ENCODE measurements at regions not wholly inside any gene's neighbourhood (a gene's known extent, or its start where the extent isn't known, plus 50 kb on each side); places are given as distances from the start of the nearest gene placed in this dataset.

DNA sequence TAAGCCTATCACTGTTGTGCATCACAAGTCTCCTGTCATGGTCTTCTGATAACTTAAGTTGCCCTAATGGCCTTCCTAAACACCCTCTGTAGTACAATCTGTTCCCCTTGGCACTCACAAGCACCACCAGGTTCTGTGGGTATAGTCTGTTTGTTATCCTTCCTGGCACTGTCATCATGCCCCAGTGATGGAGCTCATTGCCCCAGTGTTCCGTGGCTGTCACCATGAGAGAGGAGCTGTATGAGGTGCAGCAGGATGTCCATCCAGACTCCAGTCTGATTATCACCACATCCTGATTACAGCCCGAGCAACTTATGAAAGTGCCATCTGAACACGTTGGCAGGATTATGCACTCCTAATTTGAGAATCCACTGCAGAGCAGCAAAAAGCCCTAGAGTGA is 380.1 kb downstream of the FRK start:
- CTCF ChIA-PET, result no interaction called here
- no peak overlapping the region for H3K27ac Mint-ChIP-seq
- no peaks in the 10 kb centered on the region for H3K36me3 Mint-ChIP-seq
- no peaks in the 10 kb centered on the region; the same call in 1 of the 2 replicates for H3K27me3 Mint-ChIP-seq (ENCODE audit: low read depth)
- no peaks in the 10 kb centered on the region for H3K9me3 Mint-ChIP-seq
- POLR2A ChIA-PET, result no interaction called here
- no peaks in the 10 kb centered on the region for H3K4me1 Mint-ChIP-seq
- no peak overlapping the region for H3K4me3 Mint-ChIP-seq
- no peak for TF ChIP-seq RORB (CRISPR knock-in tag; IDR thresholded peaks at IDR 0.05)
- TF ChIP-seq SMAD3 (CRISPR knock-in tag; IDR thresholded peaks at IDR 0.05; ENCODE audit: borderline replicate concordance), result no peak
- TF ChIP-seq ZNF138 (CRISPR knock-in tag; conservative IDR thresholded peaks at IDR 0.05), result no peak
- TF ChIP-seq NR2C2 (CRISPR knock-in tag; IDR thresholded peaks at IDR 0.05), result no peak
- TF ChIP-seq CREM (CRISPR knock-in tag; IDR thresholded peaks at IDR 0.05), result no peak
- TF ChIP-seq RELA (CRISPR knock-in tag; IDR thresholded peaks at IDR 0.05; ENCODE audit: borderline replicate concordance), result no peak
- TF ChIP-seq, protein P1, sequence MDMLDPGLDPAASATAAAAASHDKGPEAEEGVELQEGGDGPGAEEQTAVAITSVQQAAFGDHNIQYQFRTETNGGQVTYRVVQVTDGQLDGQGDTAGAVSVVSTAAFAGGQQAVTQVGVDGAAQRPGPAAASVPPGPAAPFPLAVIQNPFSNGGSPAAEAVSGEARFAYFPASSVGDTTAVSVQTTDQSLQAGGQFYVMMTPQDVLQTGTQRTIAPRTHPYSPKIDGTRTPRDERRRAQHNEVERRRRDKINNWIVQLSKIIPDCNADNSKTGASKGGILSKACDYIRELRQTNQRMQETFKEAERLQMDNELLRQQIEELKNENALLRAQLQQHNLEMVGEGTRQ (CRISPR knock-in tag; IDR thresholded peaks at IDR 0.05), result no peak
- TF ChIP-seq, protein P2, sequence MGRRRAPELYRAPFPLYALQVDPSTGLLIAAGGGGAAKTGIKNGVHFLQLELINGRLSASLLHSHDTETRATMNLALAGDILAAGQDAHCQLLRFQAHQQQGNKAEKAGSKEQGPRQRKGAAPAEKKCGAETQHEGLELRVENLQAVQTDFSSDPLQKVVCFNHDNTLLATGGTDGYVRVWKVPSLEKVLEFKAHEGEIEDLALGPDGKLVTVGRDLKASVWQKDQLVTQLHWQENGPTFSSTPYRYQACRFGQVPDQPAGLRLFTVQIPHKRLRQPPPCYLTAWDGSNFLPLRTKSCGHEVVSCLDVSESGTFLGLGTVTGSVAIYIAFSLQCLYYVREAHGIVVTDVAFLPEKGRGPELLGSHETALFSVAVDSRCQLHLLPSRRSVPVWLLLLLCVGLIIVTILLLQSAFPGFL (CRISPR knock-in tag; IDR thresholded peaks at IDR 0.05; ENCODE audit: borderline replicate concordance), result no peak
- TF ChIP-seq FOXK1 (CRISPR knock-in tag; IDR thresholded peaks at IDR 0.05), result no peak
- TF ChIP-seq, protein P3, sequence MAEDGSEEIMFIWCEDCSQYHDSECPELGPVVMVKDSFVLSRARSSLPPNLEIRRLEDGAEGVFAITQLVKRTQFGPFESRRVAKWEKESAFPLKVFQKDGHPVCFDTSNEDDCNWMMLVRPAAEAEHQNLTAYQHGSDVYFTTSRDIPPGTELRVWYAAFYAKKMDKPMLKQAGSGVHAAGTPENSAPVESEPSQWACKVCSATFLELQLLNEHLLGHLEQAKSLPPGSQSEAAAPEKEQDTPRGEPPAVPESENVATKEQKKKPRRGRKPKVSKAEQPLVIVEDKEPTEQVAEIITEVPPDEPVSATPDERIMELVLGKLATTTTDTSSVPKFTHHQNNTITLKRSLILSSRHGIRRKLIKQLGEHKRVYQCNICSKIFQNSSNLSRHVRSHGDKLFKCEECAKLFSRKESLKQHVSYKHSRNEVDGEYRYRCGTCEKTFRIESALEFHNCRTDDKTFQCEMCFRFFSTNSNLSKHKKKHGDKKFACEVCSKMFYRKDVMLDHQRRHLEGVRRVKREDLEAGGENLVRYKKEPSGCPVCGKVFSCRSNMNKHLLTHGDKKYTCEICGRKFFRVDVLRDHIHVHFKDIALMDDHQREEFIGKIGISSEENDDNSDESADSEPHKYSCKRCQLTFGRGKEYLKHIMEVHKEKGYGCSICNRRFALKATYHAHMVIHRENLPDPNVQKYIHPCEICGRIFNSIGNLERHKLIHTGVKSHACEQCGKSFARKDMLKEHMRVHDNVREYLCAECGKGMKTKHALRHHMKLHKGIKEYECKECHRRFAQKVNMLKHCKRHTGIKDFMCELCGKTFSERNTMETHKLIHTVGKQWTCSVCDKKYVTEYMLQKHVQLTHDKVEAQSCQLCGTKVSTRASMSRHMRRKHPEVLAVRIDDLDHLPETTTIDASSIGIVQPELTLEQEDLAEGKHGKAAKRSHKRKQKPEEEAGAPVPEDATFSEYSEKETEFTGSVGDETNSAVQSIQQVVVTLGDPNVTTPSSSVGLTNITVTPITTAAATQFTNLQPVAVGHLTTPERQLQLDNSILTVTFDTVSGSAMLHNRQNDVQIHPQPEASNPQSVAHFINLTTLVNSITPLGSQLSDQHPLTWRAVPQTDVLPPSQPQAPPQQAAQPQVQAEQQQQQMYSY (CRISPR knock-in tag; IDR thresholded peaks at IDR 0.05), result no peak
- TF ChIP-seq, protein P4, sequence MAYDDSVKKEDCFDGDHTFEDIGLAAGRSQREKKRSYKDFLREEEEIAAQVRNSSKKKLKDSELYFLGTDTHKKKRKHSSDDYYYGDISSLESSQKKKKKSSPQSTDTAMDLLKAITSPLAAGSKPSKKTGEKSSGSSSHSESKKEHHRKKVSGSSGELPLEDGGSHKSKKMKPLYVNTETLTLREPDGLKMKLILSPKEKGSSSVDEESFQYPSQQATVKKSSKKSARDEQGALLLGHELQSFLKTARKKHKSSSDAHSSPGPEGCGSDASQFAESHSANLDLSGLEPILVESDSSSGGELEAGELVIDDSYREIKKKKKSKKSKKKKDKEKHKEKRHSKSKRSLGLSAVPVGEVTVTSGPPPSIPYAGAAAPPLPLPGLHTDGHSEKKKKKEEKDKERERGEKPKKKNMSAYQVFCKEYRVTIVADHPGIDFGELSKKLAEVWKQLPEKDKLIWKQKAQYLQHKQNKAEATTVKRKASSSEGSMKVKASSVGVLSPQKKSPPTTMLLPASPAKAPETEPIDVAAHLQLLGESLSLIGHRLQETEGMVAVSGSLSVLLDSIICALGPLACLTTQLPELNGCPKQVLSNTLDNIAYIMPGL (CRISPR knock-in tag; IDR thresholded peaks at IDR 0.05), result no peak
- no peak for TF ChIP-seq ZNF219 (CRISPR knock-in tag; IDR thresholded peaks at IDR 0.05; ENCODE audit: borderline replicate concordance)
- no peak for TF ChIP-seq ZBTB21 (CRISPR knock-in tag; IDR thresholded peaks at IDR 0.05; ENCODE audit: borderline replicate concordance)
- no peak for TF ChIP-seq SOX15 (CRISPR knock-in tag; IDR thresholded peaks at IDR 0.05)
- no peak for TF ChIP-seq HMGA2 (CRISPR knock-in tag; IDR thresholded peaks at IDR 0.05)
- no peak for DNase-seq (ENCODE audit: low spot score)
- ATAC-seq, result no peak

DNA sequence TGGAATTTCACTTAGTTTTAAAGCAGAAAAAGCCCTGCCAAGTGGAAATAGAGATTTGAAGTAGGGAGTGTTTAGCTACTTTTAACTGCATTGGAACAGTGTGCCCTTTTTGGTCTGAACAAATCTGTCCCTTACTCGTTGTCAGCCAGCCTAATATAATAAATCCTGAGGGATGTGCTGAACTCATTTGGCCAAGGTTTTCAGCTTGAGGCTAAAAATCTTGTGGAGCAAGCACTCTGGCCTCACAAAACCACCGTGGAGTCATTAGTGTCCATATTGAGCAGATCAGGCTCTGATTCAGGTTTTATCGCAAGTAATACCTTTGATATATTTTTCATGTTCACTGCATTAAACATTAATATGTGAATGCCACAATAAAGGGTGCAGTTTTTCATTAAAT is 383.5 kb downstream of the FRK start:
- CTCF ChIA-PET, result no interaction called here
- no peak for ATAC-seq
- Mint-ChIP-seq H3K9me3 (peaks cover 3% of the 10 kb centered on the region; the same call in 1 of the 2 replicates), H3K27ac (no peak overlapping the region), H3K36me3 (no peaks in the 10 kb centered on the region), H3K4me1 (no peaks in the 10 kb centered on the region), H3K27me3 (ENCODE audit: low read depth) (no peaks in the 10 kb centered on the region), H3K4me3 (no peak overlapping the region)
- no peak for DNase-seq (ENCODE audit: low spot score)
- POLR2A ChIA-PET, result no interaction called here
- TF ChIP-seq EMX1 (CRISPR knock-in tag; IDR thresholded peaks at IDR 0.05) (no peak), NR1H2 (CRISPR knock-in tag; IDR thresholded peaks at IDR 0.05) (no peak), HMGA2 (CRISPR knock-in tag; IDR thresholded peaks at IDR 0.05) (no peak), SOX15 (CRISPR knock-in tag; IDR thresholded peaks at IDR 0.05) (no peak), MXD4 (CRISPR knock-in tag; IDR thresholded peaks at IDR 0.05; ENCODE audit: borderline replicate concordance) (no peak), JAZF1 (CRISPR knock-in tag; IDR thresholded peaks at IDR 0.05) (no peak), NFYB (CRISPR knock-in tag; conservative IDR thresholded peaks at IDR 0.05; ENCODE audit: low read depth) (no peak), SMAD3 (CRISPR knock-in tag; IDR thresholded peaks at IDR 0.05; ENCODE audit: borderline replicate concordance) (no peak), ZNF121 (CRISPR knock-in tag; IDR thresholded peaks at IDR 0.05) (no peak)
- TF ChIP-seq, protein P3 (CRISPR knock-in tag; IDR thresholded peaks at IDR 0.05), result no peak
- TF ChIP-seq, protein P2 (CRISPR knock-in tag; IDR thresholded peaks at IDR 0.05; ENCODE audit: borderline replicate concordance), result no peak
